GM19025 (cell line): ENCODE measurements at regions not wholly inside any gene's neighbourhood (a gene's known extent, or its start where the extent isn't known, plus 50 kb on each side); places are given as distances from the start of the nearest gene placed in this dataset.

ENCODE experiments used
- ATAC-seq: cut with Tn5 transposase; IDR thresholded peaks from one replicate; pipeline ENCODE4 v1.9.1; 2021; ENCODE audit warnings: mild to moderate bottlenecking, low read depth, moderate library complexity; ENCODE audit not compliant: unreplicated experiment

GRCh38 chr12:28601570-28602058, 411.4 kb downstream of the CCDC91 start:
- ATAC-seq: no peak

- ATAC-seq: no peak
Measured at GRCh38 chr12:28602786-28603185, 412.5 kb downstream of the CCDC91 start.

DNA sequence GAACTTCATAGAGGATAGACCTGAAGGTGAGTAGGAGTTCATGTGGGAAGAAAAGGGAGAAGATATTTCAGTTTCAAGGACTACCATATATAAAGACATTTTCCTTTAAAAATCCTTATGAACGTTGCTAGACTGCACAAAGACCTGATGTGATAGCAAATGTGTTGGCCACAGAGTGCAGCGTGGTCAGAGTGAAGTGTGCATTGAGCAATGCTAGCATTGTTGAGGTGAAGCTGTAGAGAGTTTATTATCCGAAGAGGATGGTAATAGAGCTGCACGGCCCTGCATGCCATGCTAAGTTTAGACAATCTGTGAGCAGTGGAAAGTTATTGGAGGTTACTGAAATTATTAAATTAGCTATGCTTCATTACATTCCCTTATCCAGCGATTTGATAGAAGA, 413.0 kb downstream of the CCDC91 start:
- no peak for ATAC-seq

- no peak for ATAC-seq
Measured at GRCh38 chr12:28603801-28604200, 413.5 kb downstream of the CCDC91 start.

GRCh38 chr12:28604240-28604639, 414.0 kb downstream of the CCDC91 start:
- ATAC-seq: no peak

GRCh38 chr12:28606967-28607557, 416.8 kb downstream of the CCDC91 start:
- ATAC-seq: no peak

DNA sequence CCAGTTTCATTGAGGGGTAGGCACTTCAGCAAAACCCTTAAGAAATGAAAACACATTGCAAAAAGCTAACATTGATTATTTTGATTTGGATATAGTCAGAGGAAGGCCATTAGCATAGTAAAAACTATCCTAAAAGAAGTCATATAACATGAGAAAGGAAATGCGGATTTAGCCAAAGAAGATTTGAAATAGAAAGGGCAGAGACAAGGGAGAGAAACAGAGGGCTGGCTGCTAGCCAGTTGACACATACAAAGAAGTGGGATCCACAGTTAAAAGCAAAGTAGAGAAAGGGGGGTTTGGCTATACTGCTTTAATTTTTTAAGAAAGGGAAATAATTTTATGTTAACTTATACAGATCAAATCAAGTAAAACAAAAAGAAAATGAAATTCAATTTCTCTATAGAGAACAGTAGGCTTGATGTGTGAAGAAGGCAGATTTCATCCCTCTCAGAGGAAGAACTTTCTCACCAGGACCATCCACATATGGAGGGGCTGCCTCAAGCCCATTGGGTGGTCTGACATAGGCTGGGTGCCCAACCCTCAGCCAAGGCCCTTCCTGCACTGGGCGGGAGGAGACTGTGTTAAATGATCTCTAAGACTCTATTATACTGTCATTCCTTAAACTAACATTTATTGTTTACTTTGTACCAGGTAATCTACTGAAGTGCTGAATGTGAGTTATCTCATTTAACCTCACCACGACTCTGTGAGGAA, 420.3 kb downstream of the CCDC91 start:
- ATAC-seq: no peak

GRCh38 chr12:28611115-28611435, 420.8 kb downstream of the CCDC91 start:
- ATAC-seq: no peak

- ATAC-seq: no peak
Measured at GRCh38 chr12:28611449-28611848, 421.2 kb downstream of the CCDC91 start.

DNA sequence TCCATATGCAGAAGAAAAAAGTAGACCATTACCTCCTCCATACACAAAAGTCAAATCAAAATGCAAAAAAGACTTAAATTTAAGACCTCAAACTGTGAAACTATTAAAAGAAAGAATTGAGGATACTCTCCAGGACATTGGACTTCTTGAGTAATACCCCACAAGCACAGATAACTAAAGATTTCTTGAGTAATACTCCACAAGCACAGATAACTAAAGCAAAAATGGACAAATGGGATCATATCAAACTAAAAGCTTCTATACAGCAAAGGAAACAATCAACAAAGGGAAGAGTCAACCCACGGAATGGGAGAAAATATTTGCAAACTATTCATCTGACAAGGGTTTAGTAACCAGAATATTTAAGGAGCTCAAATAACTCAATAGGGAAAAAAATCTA, 427.9 kb downstream of the CCDC91 start:
- no peak for ATAC-seq

DNA sequence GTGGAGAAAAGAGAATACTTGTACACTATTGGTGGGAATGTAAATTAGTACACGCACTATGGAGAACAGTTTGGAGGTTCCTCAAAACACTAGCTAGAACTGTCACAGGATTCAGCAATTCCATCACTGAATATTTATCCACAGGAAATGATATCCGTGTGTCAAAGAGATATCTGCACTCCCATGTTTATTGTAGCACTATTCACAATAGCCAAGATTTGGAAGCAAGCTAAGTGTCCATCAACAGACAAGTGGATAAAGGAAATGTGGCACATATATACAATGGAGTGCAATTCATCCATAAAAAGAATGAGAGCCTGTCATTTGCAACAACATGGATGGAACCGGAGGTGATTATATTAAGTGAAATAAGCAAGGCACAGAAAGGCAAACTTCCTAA, 428.5 kb downstream of the CCDC91 start:
- no peak for ATAC-seq

- no peak for ATAC-seq
Measured at GRCh38 chr12:28620281-28620680, 430.0 kb downstream of the CCDC91 start.

DNA sequence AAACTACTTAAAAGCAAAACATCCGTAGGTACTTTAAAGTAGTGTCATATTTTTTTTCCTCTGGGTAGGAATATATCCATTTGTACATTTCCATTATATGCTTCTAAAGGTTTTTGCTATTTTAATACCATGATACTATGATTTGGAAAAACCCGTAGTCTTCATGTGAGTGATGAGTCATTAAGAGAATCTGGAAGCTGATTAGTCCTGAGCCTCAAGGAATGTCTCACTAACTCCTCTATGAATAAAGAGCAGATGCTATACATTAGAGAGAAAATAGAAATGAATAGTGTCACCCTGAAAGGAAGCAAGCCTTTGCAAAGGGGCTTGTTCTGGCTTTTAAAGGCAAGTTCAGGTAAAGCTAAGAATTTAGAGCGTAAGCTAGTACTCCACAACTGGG, 432.1 kb downstream of the CCDC91 start:
- no peak for ATAC-seq

GRCh38 chr12:28626504-28626903, 436.2 kb downstream of the CCDC91 start:
- no peak for ATAC-seq

DNA sequence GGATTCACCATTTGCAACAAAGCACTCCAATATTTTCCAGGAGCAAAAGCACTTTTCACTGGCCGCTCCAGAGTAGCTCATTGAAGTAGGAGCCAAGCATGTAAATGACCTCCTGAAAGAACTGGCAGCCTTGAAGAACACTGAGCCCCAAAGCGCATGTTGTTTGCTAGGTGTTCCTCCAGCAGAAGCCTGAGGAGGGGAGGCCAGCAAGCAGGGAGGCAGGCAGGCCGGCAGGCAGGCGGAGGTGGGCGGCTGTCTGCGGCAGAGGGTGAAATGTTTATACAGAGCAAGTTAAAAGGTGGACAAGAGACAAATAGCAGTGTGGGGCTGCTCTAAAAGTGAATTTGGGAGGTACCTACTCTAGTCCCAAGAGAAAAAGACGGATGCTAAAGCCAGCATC, 439.4 kb downstream of the CCDC91 start:
- ATAC-seq: no peak

DNA sequence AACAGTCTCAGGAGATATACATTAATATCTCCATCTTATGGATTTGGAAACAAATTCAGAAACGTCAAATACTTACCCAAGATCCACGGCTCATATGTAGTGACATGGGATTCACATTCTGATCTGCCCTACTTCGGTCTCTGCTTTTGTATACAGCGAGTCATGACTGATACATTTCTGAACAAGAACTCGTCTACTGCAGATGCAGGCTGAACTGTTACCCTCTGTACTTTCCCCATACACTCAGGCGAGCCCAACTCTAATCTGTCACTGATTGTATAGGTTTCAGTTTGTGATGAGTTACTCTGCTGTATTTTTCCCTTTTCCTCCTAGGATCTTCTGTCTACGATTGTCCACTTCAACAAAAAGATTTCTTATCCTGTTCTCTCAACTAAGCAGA, 441.6 kb downstream of the CCDC91 start:
- ATAC-seq: peak; percentile 60

DNA sequence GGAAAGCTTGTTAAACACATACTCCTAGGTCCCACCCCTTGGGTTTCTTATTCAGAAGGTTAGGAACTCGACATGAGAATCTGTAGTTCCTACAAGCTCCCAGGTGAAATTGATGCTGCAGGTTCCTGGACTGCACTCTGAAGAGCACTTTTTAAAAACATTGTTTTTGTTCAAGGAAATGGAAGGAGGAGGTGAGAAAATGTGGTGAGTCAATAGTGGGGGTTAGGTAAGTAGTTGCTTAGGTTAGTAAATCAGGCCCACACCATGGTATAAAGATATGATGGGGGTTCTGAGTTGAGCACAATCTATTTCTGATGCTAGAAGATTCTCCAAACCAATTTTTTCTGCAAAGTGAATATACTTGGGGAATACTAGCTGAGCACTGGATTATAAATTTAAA, 450.3 kb downstream of the CCDC91 start:
- no peak for ATAC-seq

GRCh38 chr12:28645436-28645835, 455.2 kb downstream of the CCDC91 start:
- no peak for ATAC-seq

DNA sequence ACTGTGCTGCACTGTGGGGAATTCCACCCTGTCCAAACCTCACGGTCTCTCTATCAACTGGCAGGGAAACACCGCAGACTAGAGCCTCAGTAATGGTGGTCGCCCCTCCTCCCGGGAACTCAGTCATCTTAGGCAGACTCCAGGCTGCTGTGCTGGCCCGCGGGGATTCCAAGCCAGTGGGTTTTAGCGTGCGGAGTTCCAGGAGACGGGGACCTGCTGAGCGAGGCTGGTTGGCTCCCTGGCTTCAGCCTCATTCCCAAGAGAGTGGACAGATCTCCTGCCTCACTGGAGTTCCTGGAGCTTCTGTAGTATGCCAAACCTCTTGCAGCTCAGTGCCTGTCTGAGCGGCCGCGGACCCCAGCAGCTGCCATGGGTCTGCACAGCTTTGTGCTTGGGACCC, 455.6 kb downstream of the CCDC91 start:
- no peak for ATAC-seq

GRCh38 chr12:28650906-28651305, 460.6 kb downstream of the CCDC91 start:
- no peak for ATAC-seq

DNA sequence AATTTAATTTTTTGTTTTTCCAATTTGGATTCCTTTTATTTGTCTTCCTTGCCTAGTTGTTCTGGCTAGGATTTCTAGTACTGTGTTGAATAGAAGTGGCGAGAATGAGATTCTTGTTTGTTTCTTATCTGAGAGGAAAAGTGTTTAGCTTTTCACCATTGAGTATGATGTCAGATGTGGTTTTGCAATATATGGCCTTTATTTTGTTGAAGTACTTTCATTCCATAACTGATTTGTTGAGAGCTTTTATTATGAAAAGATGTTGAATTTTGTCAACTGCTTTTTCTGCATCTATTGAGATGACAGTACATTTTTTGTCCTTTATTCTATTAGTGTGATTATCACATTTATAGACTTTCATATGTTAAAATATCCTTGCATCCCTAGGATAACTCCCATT, 462.0 kb downstream of the CCDC91 start:
- ATAC-seq: no peak

DNA sequence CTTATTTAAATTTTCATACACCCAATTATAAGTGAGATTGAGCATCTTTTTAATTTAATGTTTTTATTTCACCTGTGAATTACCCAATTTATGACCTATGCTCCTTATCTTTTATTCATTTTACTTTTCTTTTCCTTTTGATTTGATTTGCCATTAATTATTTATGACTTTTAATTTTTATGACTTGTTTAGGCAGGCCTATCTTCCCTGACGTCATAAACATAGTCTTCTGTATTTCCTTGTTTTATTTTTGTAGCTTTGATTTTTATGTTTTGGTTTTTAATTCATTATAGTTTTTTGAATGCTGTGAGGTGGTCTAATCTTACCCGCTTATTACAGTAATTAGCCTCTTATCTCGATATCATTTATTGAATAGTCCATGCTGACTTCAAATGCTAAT, 467.1 kb upstream of the FAR2 start:
- ATAC-seq: no peak
